ENCODE measurements at regions not wholly inside any gene's neighbourhood (a gene's known extent, or its start where the extent isn't known, plus 50 kb on each side); places are given as distances from the start of the nearest gene placed in this dataset.

DNA sequence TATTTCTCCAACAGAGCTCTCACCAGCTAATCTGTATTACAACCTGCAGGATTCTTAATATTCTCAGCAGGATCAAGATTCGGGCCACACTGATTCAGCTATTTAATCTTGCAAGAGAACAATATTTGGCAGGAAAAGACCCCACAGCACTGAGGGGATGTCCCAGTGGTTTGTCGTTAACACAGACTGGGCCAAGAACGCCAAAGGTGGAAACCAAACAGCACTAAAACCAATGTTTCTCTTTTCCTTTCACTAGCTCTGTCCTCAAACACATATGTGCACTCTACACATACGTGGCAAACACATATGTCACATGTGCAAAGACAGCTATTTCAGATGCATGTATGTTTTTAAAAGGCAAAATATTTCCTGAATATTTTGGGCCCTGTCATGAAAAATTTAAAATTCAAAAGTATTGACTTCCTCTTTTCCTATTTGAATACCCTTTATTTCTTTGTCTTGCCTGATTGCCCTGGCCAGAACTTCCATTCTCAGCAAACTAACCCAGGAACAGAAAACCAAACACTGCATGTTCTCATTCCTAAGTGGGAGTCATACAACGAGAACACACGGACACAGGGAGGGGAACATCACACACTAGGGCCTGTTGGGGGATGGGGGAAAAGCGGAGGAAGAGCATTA is 51.7 kb upstream of the NEBL start:
- TF ChIP-seq, protein P1, sequence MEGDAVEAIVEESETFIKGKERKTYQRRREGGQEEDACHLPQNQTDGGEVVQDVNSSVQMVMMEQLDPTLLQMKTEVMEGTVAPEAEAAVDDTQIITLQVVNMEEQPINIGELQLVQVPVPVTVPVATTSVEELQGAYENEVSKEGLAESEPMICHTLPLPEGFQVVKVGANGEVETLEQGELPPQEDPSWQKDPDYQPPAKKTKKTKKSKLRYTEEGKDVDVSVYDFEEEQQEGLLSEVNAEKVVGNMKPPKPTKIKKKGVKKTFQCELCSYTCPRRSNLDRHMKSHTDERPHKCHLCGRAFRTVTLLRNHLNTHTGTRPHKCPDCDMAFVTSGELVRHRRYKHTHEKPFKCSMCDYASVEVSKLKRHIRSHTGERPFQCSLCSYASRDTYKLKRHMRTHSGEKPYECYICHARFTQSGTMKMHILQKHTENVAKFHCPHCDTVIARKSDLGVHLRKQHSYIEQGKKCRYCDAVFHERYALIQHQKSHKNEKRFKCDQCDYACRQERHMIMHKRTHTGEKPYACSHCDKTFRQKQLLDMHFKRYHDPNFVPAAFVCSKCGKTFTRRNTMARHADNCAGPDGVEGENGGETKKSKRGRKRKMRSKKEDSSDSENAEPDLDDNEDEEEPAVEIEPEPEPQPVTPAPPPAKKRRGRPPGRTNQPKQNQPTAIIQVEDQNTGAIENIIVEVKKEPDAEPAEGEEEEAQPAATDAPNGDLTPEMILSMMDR (IDR thresholded peaks at IDR 0.05), result no peak

Data from LNCAP (cell line).